ENCODE measurements at regions not wholly inside any gene's neighbourhood (a gene's known extent, or its start where the extent isn't known, plus 50 kb on each side); places are given as distances from the start of the nearest gene placed in this dataset.

- ATAC-seq (replicated peaks in 1 of 2) (no peak), DNase-seq (no peak)
- H3K4me1 Mint-ChIP-seq (ENCODE audit: low read depth) = no peaks in the 10 kb centered on the region
- H3K36me3 Mint-ChIP-seq (ENCODE audit: insufficient read depth in 2 of 2) = peaks cover 7% of the 10 kb centered on the region in 2 donors
- peaks cover 11% of the 10 kb centered on the region for H3K27me3 Mint-ChIP-seq (ENCODE audit: low read depth)
- peaks cover 0 to 15% of the 10 kb centered on the region in 2 donors for H3K9me3 Mint-ChIP-seq
- H3K4me3 Mint-ChIP-seq = no peak overlapping the region
- H3K27ac Mint-ChIP-seq = no peak overlapping the region
Observed at GRCh38 chr2:898319-898718, 52.3 kb upstream of the SNTG2 start.

GRCh38 chr2:897091-897490 is 53.6 kb upstream of the SNTG2 start:
- Mint-ChIP-seq H3K36me3 (ENCODE audit: insufficient read depth in 2 of 2) (peaks cover 7% of the 10 kb centered on the region in 2 donors), H3K27me3 (ENCODE audit: low read depth) (peaks cover 16% of the 10 kb centered on the region), H3K9me3 (peaks cover 0 to 15% of the 10 kb centered on the region in 2 donors), H3K4me3 (no peak overlapping the region), H3K4me1 (ENCODE audit: low read depth) (peaks cover 8% of the 10 kb centered on the region), H3K27ac (no peak overlapping the region)
- DNase-seq = no peak
- no peak for ATAC-seq (replicated peaks in 1 of 2)

DNA sequence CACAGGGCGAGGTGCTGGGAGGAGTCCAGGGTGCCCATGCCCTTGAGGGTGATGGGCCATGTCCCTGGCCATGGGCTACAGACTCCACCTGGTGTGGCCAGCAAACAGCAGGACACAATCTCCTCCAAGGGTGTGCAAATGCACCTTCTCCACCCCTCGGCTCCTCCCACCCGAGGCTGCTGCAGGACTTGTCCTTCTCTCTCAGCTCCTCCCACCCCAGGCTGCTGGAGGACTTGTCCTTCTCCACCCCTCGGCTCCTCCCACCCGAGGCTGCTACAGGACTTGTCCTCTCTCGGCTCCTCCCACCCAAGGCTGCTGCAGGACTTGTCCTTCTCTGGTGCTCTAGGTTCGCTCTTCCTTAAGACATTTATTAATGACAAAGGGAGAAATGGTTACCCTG is 57.3 kb upstream of the SNTG2 start:
- H3K27ac Mint-ChIP-seq = no peak overlapping the region
- no peak for ATAC-seq (replicated peaks in 1 of 2)
- H3K36me3 Mint-ChIP-seq (ENCODE audit: insufficient read depth in 2 of 2) = peaks cover 5 to 7% of the 10 kb centered on the region in 2 donors
- peaks cover 32% of the 10 kb centered on the region for H3K27me3 Mint-ChIP-seq (ENCODE audit: low read depth)
- peaks cover 0 to 13% of the 10 kb centered on the region in 2 donors for H3K9me3 Mint-ChIP-seq
- peaks cover 11% of the 10 kb centered on the region for H3K4me1 Mint-ChIP-seq (ENCODE audit: low read depth)
- H3K4me3 Mint-ChIP-seq = no peak overlapping the region
- no peak for DNase-seq

GRCh38 chr2:892892-893291 is 57.8 kb upstream of the SNTG2 start:
- Mint-ChIP-seq H3K9me3 (peaks cover 0 to 12% of the 10 kb centered on the region in 2 donors), H3K27ac (no peak overlapping the region), H3K27me3 (ENCODE audit: low read depth) (peaks cover 32% of the 10 kb centered on the region), H3K36me3 (ENCODE audit: insufficient read depth in 2 of 2) (peaks cover 5 to 7% of the 10 kb centered on the region in 2 donors), H3K4me3 (no peak overlapping the region), H3K4me1 (ENCODE audit: low read depth) (peaks cover 11% of the 10 kb centered on the region)
- ATAC-seq (replicated peaks in 1 of 2) (no peak), DNase-seq (no peak)

DNA sequence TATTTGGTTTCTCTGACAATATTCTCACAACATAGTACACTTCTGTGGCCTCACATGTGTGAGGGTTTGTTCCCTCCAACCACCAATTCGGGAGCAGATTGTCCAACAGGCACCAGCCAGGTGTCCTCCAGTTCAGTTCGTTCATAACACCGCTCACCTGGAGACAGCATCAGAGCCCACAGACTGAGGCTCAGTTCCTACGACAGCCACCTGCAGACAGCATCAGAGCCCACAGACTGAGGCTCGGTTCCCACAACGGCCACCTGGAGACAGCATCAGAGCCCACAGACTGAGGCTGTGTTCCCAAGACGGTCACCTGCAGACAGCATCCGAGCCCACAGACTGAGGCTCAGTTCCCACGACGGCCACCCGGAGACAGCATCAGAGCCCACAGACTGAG is 58.2 kb upstream of the SNTG2 start:
- Mint-ChIP-seq H3K4me3 (no peak overlapping the region), H3K4me1 (ENCODE audit: low read depth) (peaks cover 11% of the 10 kb centered on the region), H3K27me3 (ENCODE audit: low read depth) (peaks cover 32% of the 10 kb centered on the region), H3K27ac (no peak overlapping the region), H3K36me3 (ENCODE audit: insufficient read depth in 2 of 2) (peaks cover 4 to 5% of the 10 kb centered on the region in 2 donors), H3K9me3 (peaks cover 0 to 7% of the 10 kb centered on the region in 2 donors)
- DNase-seq = no peak
- ATAC-seq (replicated peaks in 1 of 2) = no peak

DNA sequence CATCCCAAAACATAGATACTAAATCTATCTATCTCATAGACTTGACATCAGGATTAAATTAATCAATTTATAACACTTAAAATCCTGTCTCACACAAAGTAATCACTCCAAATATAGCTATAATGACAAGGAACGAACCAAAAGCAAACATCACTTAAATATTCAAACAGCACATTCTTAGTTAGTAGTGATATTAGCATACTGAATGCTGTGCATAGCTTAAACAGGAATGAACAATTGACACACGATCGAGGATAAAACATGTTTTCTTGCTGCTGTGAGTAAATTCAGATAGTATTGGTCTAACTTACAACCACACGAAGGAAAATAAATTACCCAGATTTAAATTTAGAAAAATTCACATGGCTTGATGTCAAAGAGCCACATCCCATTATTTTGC is 58.9 kb upstream of the SNTG2 start:
- H3K4me3 Mint-ChIP-seq = no peak overlapping the region
- peaks cover 11% of the 10 kb centered on the region for H3K4me1 Mint-ChIP-seq (ENCODE audit: low read depth)
- H3K36me3 Mint-ChIP-seq (ENCODE audit: insufficient read depth in 2 of 2) = peaks cover 4 to 5% of the 10 kb centered on the region in 2 donors
- no peak overlapping the region for H3K27ac Mint-ChIP-seq
- peaks cover 32% of the 10 kb centered on the region for H3K27me3 Mint-ChIP-seq (ENCODE audit: low read depth)
- H3K9me3 Mint-ChIP-seq = peaks cover 0 to 7% of the 10 kb centered on the region in 2 donors
- no peak for ATAC-seq (replicated peaks in 1 of 2)
- DNase-seq = no peak

GRCh38 chr2:890791-891190 is 59.9 kb upstream of the SNTG2 start:
- no peak overlapping the region for H3K27ac Mint-ChIP-seq
- peaks cover 32% of the 10 kb centered on the region for H3K27me3 Mint-ChIP-seq (ENCODE audit: low read depth)
- no peak overlapping the region for H3K4me3 Mint-ChIP-seq
- ATAC-seq (replicated peaks in 1 of 2) (no peak), DNase-seq (no peak)
- H3K4me1 Mint-ChIP-seq (ENCODE audit: low read depth) = peaks cover 11% of the 10 kb centered on the region
- H3K9me3 Mint-ChIP-seq = peaks cover 0 to 3% of the 10 kb centered on the region in 2 donors
- H3K36me3 Mint-ChIP-seq (ENCODE audit: insufficient read depth in 2 of 2) = peaks cover 0 to 2% of the 10 kb centered on the region in 2 donors

- H3K36me3 Mint-ChIP-seq (ENCODE audit: insufficient read depth in 2 of 2) = peaks cover 0 to 2% of the 10 kb centered on the region in 2 donors
- peaks cover 33% of the 10 kb centered on the region for H3K27me3 Mint-ChIP-seq (ENCODE audit: low read depth)
- ATAC-seq (replicated peaks in 1 of 2) (no peak), DNase-seq (no peak)
- no peak overlapping the region for H3K27ac Mint-ChIP-seq
- H3K4me3 Mint-ChIP-seq = no peak overlapping the region
- H3K4me1 Mint-ChIP-seq (ENCODE audit: low read depth) = peaks cover 11% of the 10 kb centered on the region
- peaks cover 0 to 1% of the 10 kb centered on the region in 2 donors for H3K9me3 Mint-ChIP-seq
Observed at GRCh38 chr2:890214-890613, 60.4 kb upstream of the SNTG2 start.

DNA sequence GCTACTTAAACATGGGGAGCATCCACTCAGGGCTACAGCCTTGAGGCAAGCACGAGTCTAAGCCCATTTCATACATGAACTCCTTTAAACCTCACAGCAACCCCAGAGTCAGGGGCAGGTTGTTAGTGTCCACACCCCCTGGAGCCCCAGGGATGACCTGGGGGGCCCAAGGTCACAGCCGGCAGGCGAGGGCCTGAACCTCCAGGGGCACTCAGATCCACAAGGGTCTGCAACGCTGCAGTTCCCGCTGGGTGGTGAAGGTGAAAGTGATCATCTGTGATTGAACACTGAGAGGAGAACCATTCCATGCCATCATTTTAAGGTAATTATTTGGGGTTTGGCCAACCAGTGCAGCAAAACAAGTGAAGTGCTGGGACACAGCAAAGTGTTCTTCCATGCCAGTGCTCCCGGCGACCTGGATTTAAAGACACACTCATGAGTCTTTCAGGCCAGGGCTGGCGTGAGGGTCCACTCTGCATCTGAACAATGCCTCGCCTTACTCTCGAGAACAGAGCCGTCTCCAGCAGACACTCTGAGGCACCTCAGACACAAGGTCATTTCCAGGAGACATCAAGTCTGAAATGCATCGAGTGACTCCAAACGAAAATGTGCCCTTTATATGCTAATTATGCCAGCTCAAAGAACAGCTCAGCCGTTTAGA is 61.6 kb upstream of the SNTG2 start:
- Mint-ChIP-seq H3K27ac (no peak overlapping the region), H3K9me3 (no peaks in the 10 kb centered on the region), H3K27me3 (ENCODE audit: low read depth) (peaks cover 44% of the 10 kb centered on the region), H3K4me3 (no peak overlapping the region), H3K4me1 (ENCODE audit: low read depth) (peaks cover 11% of the 10 kb centered on the region), H3K36me3 (ENCODE audit: insufficient read depth in 2 of 2) (no peaks in the 10 kb centered on the region)
- DNase-seq (no peak), ATAC-seq (replicated peaks in 1 of 2) (no peak)

GRCh38 chr2:888211-888801 is 62.3 kb upstream of the SNTG2 start:
- Mint-ChIP-seq H3K4me1 (ENCODE audit: low read depth) (peaks cover 11% of the 10 kb centered on the region), H3K27ac (no peak overlapping the region), H3K36me3 (ENCODE audit: insufficient read depth in 2 of 2) (no peaks in the 10 kb centered on the region), H3K4me3 (no peak overlapping the region), H3K27me3 (ENCODE audit: low read depth) (peaks cover 43% of the 10 kb centered on the region), H3K9me3 (no peaks in the 10 kb centered on the region)
- ATAC-seq (replicated peaks in 1 of 2) (no peak), DNase-seq (no peak)

- Mint-ChIP-seq H3K27me3 (ENCODE audit: low read depth) (peaks cover 45% of the 10 kb centered on the region), H3K4me3 (no peak overlapping the region), H3K9me3 (no peaks in the 10 kb centered on the region), H3K4me1 (ENCODE audit: low read depth) (peaks cover 8% of the 10 kb centered on the region), H3K27ac (no peak overlapping the region), H3K36me3 (ENCODE audit: insufficient read depth in 2 of 2) (no peaks in the 10 kb centered on the region)
- DNase-seq (no peak), ATAC-seq (replicated peaks in 1 of 2) (no peak)
Observed at GRCh38 chr2:887639-888038, 63.0 kb upstream of the SNTG2 start.

DNA sequence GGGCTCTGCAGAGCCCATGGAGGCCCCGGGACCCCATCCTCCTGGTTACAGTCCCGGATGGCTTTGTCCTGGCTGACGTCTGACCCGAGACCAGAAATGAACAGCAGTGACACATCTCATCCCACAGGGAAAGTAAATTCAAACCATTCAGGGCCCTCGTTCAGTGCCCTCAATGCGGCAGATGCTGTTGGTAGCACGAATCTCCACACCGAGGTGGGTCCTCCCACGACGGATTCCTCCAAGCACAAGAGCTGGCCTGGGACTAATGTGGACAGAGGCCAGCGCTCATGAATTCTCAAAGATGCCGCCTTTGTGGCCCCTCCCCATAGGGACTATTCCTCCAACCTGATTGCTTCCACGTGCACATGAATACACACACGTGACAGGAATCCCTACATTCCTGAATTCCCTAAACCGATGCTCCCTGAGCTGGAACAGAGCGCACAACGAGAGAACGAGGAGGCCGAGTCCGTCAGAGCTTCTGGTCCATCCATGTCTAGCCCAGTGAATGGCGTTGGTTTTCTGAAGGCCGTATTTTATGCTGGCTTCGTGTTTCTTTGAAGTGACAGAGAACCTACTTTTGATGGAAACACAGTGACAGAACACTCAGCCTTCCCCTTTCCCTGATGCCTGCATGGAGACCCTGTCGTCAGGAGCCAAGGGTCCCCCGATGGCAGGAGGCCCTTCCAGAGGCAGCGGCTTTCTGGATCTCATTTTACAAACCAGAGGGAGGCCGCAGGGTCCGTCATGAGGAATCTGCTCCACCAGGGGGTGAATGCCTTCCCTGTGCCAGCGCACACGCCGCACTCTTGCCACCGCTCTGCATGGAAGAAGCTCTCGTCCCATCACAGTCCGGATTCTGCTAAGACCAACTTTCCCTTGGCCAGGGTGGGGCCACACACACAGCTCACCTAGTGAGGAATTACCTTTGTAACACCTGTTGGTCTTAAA is 64.3 kb upstream of the SNTG2 start:
- H3K27me3 Mint-ChIP-seq (ENCODE audit: low read depth) = peaks cover 37% of the 10 kb centered on the region
- no peak for ATAC-seq (replicated peaks in 1 of 2)

More for the DNA sequence above, 64.3 kb upstream of the SNTG2 start:
- no peaks in the 10 kb centered on the region for H3K4me1 Mint-ChIP-seq (ENCODE audit: low read depth)
- DNase-seq = no peak
- no peak overlapping the region for H3K4me3 Mint-ChIP-seq
- H3K36me3 Mint-ChIP-seq (ENCODE audit: insufficient read depth in 2 of 2) = no peaks in the 10 kb centered on the region
- no peaks in the 10 kb centered on the region for H3K9me3 Mint-ChIP-seq
- H3K27ac Mint-ChIP-seq = no peak overlapping the region

All from activated T-cell treated with anti-CD3 and anti-CD28 coated beads, Interleukin-2, amount 50 U/mL, for 72 hours (primary cell).